Dendritic cell treated with granulocyte-macrophage colony-stimulating factor and Interleukin-4, amounts not matched to agents 40 ng/mL and 50 ng/mL, for 4 days (primary cell): ENCODE measurements at regions not wholly inside any gene's neighbourhood (a gene's known extent, or its start where the extent isn't known, plus 50 kb on each side); places are given as distances from the start of the nearest gene placed in this dataset.

Experiments used
- H3K27ac Mint-ChIP-seq: one replicate; pipeline ENCODE4 v1.8.0; 2022; ENCODE audit warnings: mild to moderate bottlenecking, mixed read lengths
- H3K27me3 Mint-ChIP-seq: one replicate; pipeline ENCODE4 v1.8.0; 2022; ENCODE audit warnings: mild to moderate bottlenecking, mixed read lengths
- H3K36me3 Mint-ChIP-seq: one replicate; pipeline ENCODE4 v1.8.0; 2022; ENCODE audit warnings: low read depth, mixed read lengths
- H3K4me1 Mint-ChIP-seq: one replicate; pipeline ENCODE4 v1.8.0; 2022; ENCODE audit warnings: low read depth, mixed read lengths
- H3K4me3 Mint-ChIP-seq: one replicate; pipeline ENCODE4 v1.8.0; 2022; ENCODE audit warnings: mild to moderate bottlenecking, moderate library complexity, mixed read lengths
- H3K9me3 Mint-ChIP-seq: one replicate; pipeline ENCODE4 v1.8.0; 2022; ENCODE audit warnings: mixed read lengths
- intact Hi-C: fragments of 100-400 bp; cut with micrococcal nuclease; formaldehyde crosslinking; loops from one replicate; pipeline ENCODE4 v1.15.0; 2022

GRCh38 chr2:22999951-23000350 is 385.0 kb upstream of the KLHL29 start:
- no peak overlapping the region for H3K27ac Mint-ChIP-seq
- no peaks in the 10 kb centered on the region for H3K27me3 Mint-ChIP-seq
- intact Hi-C loops, result no loop called here
- H3K36me3 Mint-ChIP-seq, result no peaks in the 10 kb centered on the region
- peaks cover 16% of the 10 kb centered on the region for H3K9me3 Mint-ChIP-seq
- H3K4me3 Mint-ChIP-seq, result no peak overlapping the region
- no peaks in the 10 kb centered on the region for H3K4me1 Mint-ChIP-seq

GRCh38 chr2:23002234-23002633 is 382.7 kb upstream of the KLHL29 start:
- H3K4me3 Mint-ChIP-seq, result no peak overlapping the region
- intact Hi-C loops, result no loop called here

GRCh38 chr2:23005469-23005868 is 379.5 kb upstream of the KLHL29 start:
- Mint-ChIP-seq H3K36me3 (no peaks in the 10 kb centered on the region), H3K4me1 (no peaks in the 10 kb centered on the region), H3K9me3 (peaks cover 16% of the 10 kb centered on the region), H3K27me3 (no peaks in the 10 kb centered on the region), H3K4me3 (no peak overlapping the region), H3K27ac (no peak overlapping the region)
- intact Hi-C loops, result no loop called here

More at GRCh38 chr2:23002234-23002633, 382.7 kb upstream of the KLHL29 start:
- Mint-ChIP-seq H3K4me1 (no peaks in the 10 kb centered on the region), H3K9me3 (peaks cover 16% of the 10 kb centered on the region), H3K27ac (no peak overlapping the region), H3K27me3 (no peaks in the 10 kb centered on the region), H3K36me3 (no peaks in the 10 kb centered on the region)

- intact Hi-C loops, result no loop called here
- no peaks in the 10 kb centered on the region for H3K36me3 Mint-ChIP-seq
- H3K27me3 Mint-ChIP-seq, result no peaks in the 10 kb centered on the region
- H3K27ac Mint-ChIP-seq, result no peak overlapping the region
- H3K4me3 Mint-ChIP-seq, result no peak overlapping the region
- H3K4me1 Mint-ChIP-seq, result no peaks in the 10 kb centered on the region
- H3K9me3 Mint-ChIP-seq, result no peaks in the 10 kb centered on the region
Measured at GRCh38 chr2:23007631-23008235, 377.2 kb upstream of the KLHL29 start.

- Mint-ChIP-seq H3K36me3 (no peaks in the 10 kb centered on the region), H3K27ac (no peak overlapping the region), H3K4me1 (no peaks in the 10 kb centered on the region), H3K27me3 (no peaks in the 10 kb centered on the region), H3K9me3 (no peaks in the 10 kb centered on the region), H3K4me3 (no peak overlapping the region)
- intact Hi-C loops, result no loop called here
Measured at GRCh38 chr2:23008440-23008839, 376.5 kb upstream of the KLHL29 start.

GRCh38 chr2:23008951-23009350 is 376.0 kb upstream of the KLHL29 start:
- Mint-ChIP-seq H3K4me1 (no peaks in the 10 kb centered on the region), H3K27ac (no peak overlapping the region), H3K9me3 (no peaks in the 10 kb centered on the region), H3K36me3 (no peaks in the 10 kb centered on the region), H3K4me3 (no peak overlapping the region), H3K27me3 (no peaks in the 10 kb centered on the region)
- intact Hi-C loops, result no loop called here

- Mint-ChIP-seq H3K27ac (no peak overlapping the region), H3K4me3 (no peak overlapping the region), H3K4me1 (no peaks in the 10 kb centered on the region), H3K27me3 (no peaks in the 10 kb centered on the region), H3K36me3 (no peaks in the 10 kb centered on the region), H3K9me3 (no peaks in the 10 kb centered on the region)
- intact Hi-C loops, result no loop called here
Measured at GRCh38 chr2:23009545-23010149, 375.3 kb upstream of the KLHL29 start.

- H3K27ac Mint-ChIP-seq, result no peak overlapping the region
- no peaks in the 10 kb centered on the region for H3K4me1 Mint-ChIP-seq
- no peaks in the 10 kb centered on the region for H3K36me3 Mint-ChIP-seq
- intact Hi-C loops, result no loop called here
- no peaks in the 10 kb centered on the region for H3K27me3 Mint-ChIP-seq
- H3K9me3 Mint-ChIP-seq, result no peaks in the 10 kb centered on the region
- H3K4me3 Mint-ChIP-seq, result no peak overlapping the region
Measured at GRCh38 chr2:23012499-23012898, 372.5 kb upstream of the KLHL29 start.

GRCh38 chr2:23015651-23016200 is 369.3 kb upstream of the KLHL29 start:
- Mint-ChIP-seq H3K4me1 (no peaks in the 10 kb centered on the region), H3K36me3 (no peaks in the 10 kb centered on the region), H3K27me3 (no peaks in the 10 kb centered on the region), H3K4me3 (no peak overlapping the region), H3K27ac (no peak overlapping the region), H3K9me3 (no peaks in the 10 kb centered on the region)
- intact Hi-C loops, result no loop called here

GRCh38 chr2:23019476-23019875 is 365.5 kb upstream of the KLHL29 start:
- intact Hi-C loops, result no loop called here
- Mint-ChIP-seq H3K4me1 (no peaks in the 10 kb centered on the region), H3K9me3 (no peaks in the 10 kb centered on the region), H3K27me3 (no peaks in the 10 kb centered on the region), H3K4me3 (no peak overlapping the region), H3K36me3 (no peaks in the 10 kb centered on the region), H3K27ac (no peak overlapping the region)

GRCh38 chr2:23020659-23021058 is 364.3 kb upstream of the KLHL29 start:
- intact Hi-C loops, result no loop called here
- no peak overlapping the region for H3K4me3 Mint-ChIP-seq
- H3K27ac Mint-ChIP-seq, result no peak overlapping the region
- no peaks in the 10 kb centered on the region for H3K4me1 Mint-ChIP-seq
- no peaks in the 10 kb centered on the region for H3K36me3 Mint-ChIP-seq
- H3K27me3 Mint-ChIP-seq, result no peaks in the 10 kb centered on the region
- no peaks in the 10 kb centered on the region for H3K9me3 Mint-ChIP-seq

GRCh38 chr2:23021311-23022120 is 363.5 kb upstream of the KLHL29 start:
- Mint-ChIP-seq H3K27me3 (no peaks in the 10 kb centered on the region), H3K4me1 (no peaks in the 10 kb centered on the region), H3K27ac (no peak overlapping the region), H3K4me3 (no peak overlapping the region), H3K9me3 (no peaks in the 10 kb centered on the region), H3K36me3 (no peaks in the 10 kb centered on the region)
- intact Hi-C loops, result no loop called here

- no peak overlapping the region for H3K27ac Mint-ChIP-seq
- H3K9me3 Mint-ChIP-seq, result no peaks in the 10 kb centered on the region
- no peak overlapping the region for H3K4me3 Mint-ChIP-seq
- no peaks in the 10 kb centered on the region for H3K27me3 Mint-ChIP-seq
- no peaks in the 10 kb centered on the region for H3K36me3 Mint-ChIP-seq
- no peaks in the 10 kb centered on the region for H3K4me1 Mint-ChIP-seq
- intact Hi-C loops, result no loop called here
Measured at GRCh38 chr2:23023722-23024121, 361.3 kb upstream of the KLHL29 start.

GRCh38 chr2:23026671-23027070 is 358.3 kb upstream of the KLHL29 start:
- no peaks in the 10 kb centered on the region for H3K4me1 Mint-ChIP-seq
- H3K4me3 Mint-ChIP-seq, result no peak overlapping the region
- intact Hi-C loops, result no loop called here
- H3K36me3 Mint-ChIP-seq, result no peaks in the 10 kb centered on the region
- H3K9me3 Mint-ChIP-seq, result no peaks in the 10 kb centered on the region
- no peak overlapping the region for H3K27ac Mint-ChIP-seq
- H3K27me3 Mint-ChIP-seq, result no peaks in the 10 kb centered on the region
